Suppressor macrophage treated with lipopolysaccharide for 1 hour (primary cell): ENCODE measurements at regions not wholly inside any gene's neighbourhood (a gene's known extent, or its start where the extent isn't known, plus 50 kb on each side); places are given as distances from the start of the nearest gene placed in this dataset.

ENCODE experiments used
- DNase-seq, 3 donors: peaks; one replicate each; pipeline ENCODE4 v3.0.0-alpha.2; 2020 to 2022

DNA sequence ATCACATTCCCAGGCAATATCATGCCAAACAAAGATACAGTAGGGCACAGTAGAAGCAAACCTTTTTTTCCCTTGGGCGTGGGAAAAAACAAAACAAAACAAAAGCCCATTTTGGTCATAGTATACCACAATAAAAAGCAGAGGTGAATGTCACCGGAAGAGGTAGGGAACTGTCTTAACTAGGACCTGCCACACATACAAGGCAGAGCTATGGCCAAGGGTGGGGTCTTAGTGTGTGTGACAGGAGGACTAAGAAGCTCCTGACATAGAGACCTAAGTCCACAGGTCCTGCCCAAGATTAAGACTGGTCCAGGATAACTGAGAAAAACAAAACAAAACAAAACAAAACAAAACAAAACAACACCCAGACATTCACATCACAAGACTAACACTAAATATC is 441.2 kb upstream of the DSEL start:
- no peak for DNase-seq

DNA sequence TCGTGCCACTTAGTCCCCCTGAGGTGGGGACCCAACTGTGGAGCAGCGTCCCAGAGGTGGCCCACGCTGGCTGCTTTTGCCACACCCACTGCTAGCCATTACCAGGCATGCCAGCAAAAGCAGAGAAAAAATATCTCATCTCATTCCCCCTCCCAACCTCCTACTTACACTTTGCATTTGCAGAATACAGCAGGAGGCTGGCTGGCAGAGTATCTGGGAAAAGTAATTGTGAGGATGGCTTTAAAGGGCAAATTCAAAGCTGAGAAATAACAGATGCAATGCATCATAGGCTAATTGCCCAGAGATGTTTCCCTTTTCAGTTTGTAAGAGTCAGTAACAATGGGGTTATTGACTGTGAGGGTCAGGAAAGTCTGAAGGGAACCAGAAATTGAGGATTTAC is 438.1 kb upstream of the DSEL start:
- DNase-seq, result no peak

DNA sequence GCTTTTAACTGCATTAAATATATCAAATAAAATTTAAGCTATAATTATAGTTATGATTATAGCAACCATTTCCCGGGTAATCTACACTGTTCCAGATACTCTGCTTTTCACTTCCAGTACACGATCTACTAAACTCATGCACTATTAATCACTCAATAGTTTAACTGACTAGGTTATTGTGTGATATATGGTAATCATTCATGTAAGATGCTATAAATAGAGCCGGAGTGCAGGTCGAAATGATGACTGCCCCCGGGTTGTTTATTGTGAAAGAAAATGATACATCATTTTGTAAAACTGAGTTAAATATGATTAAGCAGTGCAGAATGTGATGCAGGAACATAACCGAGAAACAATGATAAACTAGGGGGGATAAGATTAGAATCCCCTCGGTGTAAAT is 434.6 kb upstream of the DSEL start:
- no peak for DNase-seq

DNA sequence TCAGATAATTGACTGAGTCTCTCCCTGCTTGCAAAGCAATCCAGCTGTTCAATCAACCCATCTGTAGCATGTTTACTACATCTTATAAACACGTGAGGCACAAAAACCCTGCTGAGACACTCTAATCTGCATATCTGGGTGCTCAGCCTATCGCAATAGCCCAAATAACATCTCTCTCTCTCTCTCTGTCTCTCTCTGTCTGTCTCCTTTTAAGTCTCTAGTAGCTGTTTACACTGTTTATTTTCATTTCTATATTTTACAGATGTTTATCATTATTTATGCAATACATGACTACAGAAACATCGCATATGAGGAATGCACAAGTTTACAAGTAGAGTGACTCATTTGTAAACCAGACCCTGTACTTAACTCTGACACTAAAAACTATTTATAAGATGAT is 422.1 kb upstream of the DSEL start:
- no peak for DNase-seq

DNA sequence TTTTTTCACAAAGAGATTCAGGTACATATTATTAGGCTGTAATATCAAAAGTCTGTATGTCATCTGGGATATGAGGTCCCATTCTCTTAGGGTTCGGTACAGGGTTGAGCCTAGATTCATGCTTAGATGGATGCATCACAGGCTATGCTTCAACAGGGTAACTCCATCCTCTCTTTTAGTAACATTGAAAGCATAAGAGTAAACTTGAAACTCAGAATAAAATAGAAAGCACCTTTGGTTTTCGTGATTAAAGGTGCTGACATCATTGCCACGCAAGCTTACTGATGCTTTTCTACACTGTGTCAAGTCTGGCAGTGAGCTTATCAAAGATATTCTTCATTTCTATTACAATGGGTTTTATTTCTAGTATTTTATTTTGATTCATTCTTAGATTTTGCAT is 419.1 kb upstream of the DSEL start:
- DNase-seq, result no peak

DNA sequence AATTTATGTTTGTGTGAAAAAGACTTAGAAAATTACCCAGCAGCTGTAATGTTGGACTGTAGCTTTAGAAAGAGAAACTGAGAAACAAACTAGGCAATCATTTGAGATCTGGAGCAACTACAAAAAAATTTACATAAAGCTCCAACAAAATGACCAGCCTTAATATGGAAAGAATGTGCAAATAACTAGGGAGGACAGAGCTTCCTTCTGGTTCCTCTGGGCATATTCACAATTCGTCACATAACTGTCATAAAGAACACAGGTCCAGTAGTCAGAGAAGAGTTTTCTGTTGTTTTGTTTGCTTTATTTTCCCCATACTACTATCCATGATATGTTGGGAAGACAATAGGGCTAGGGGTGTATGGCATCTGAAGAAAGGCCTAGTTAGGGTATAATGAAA is 416.8 kb upstream of the DSEL start:
- DNase-seq, result no peak

DNA sequence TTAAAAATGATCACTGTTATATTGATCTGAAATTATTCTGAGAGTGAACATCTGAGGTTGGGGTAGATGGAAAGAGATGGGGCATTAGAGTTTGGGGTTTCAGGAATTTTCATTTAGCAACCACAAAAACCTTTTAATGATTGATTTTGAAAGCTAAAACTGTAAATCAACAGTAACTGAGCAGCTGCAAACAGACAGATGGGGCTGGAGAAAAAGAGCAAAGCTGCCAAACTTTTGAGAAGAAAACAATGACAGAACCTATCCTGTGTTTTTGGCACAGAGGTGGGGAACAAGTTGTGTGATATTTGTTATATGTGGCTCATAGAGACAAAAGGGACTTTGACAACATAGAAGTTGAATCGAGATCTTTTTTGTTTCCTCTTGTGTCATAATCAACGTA is 415.8 kb upstream of the DSEL start:
- DNase-seq, result no peak

DNA sequence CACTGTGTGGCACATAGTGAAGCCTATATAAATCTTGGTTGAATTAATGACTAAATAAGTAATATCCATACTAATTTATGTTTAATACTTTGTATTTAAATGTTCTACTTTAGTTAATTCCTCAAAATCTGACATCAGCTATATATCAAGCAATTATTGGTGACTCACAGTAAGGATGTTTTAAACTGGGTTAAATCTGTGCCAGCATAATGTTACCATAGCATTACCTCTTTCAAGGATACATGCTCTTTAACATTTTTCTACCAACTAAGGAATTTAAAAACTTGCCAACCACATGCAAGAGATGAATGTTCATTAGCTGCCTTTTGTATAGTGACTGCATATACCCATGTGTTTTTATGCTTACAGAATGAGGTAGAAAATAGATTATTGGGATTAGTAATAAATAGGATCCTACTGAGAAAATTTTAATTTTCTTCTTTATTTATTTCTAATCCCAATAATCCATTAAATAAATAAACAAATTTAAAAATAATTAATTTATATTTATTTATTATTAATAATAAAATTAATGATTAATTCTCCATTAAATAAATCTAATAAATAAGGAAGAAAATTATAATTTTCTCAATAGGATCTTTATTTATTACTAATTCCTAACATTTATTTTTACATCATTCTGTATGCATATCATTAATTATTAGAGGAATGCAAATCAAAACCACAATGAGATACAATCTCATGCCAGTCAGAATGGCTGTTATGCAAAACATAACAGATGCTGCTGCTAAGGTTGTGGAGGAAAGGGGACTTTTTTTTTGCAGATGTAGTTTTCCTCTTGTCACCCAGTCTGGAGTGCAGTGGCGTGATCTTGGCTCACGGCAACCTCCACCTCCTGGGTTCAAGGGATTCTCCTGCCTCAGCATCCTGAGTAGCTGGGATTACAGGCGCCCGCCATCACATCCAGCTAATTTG is 410.7 kb upstream of the DSEL start:
- no peak for DNase-seq

DNA sequence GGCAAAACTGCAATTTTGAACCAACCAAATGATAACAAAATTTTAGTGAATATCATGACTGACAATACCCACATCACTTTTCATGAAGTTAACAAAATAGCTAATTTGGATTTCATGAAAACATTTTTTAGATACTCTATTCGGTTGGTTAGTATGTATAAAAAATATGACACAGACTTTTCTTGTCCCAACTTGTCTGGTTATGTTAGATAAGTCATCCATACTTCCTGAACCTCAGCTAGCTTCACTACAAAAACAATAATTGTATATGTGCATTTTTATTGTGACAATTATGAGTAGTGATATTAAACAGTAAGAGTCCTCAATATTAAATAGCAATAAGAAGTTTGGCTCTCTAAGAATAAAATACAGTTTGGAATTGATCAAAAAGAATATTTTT is 408.1 kb upstream of the DSEL start:
- DNase-seq, result no peak

DNA sequence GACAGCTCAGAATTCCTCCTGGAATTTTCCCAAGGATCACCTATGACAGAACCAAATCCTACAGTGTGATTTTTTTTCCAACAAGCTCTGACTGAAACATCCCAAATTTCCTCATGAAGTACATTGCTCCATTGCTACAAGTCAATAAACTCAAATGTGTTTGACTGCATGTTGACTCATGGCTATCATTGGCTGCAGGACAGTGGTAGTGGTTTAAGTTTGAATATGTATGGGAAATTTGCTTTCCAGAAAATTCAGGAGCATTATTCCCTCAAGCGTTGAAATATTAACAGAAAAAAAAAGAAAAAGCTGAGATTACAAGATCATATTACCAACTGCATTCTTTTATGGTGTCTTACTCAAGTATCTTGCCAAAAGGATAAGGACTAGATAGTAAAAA is 402.8 kb upstream of the DSEL start:
- no peak for DNase-seq

DNA sequence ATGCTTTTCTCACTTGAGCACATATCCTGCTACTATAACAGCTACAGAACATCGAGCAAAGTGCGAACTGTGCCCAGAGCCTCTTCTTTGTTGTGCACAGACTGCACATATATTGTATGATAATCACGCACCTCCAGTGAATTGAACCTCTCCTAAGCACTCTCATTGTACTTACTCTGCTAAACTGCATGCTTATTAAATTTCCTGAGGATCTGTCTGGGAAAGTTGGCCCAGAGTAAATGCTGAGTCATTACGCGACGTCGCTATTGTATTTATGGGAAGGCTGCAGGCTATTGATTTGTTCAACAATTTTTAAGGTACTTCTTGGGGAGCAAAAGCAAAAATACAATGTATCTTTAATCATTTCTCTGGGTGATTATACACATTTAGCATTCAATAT is 399.6 kb upstream of the DSEL start:
- DNase-seq, result no peak

DNA sequence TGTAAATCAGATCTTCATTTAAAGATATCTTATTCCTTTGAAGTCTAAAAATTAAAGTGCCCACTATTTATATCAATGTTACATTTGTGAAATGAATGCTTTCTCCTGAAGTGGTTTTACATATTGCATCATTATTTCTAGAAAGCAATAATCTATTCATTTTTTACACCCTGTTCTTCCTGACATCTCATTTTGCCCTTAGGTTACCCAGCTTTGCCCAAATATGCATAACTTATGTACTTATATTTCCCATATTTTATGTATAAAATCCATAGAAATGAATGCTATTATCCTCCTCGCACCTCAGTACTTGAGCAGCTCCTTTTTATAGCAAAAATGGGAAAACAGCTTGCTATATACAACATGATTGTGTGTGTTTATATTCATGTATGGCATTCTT is 396.5 kb upstream of the DSEL start:
- no peak for DNase-seq

DNA sequence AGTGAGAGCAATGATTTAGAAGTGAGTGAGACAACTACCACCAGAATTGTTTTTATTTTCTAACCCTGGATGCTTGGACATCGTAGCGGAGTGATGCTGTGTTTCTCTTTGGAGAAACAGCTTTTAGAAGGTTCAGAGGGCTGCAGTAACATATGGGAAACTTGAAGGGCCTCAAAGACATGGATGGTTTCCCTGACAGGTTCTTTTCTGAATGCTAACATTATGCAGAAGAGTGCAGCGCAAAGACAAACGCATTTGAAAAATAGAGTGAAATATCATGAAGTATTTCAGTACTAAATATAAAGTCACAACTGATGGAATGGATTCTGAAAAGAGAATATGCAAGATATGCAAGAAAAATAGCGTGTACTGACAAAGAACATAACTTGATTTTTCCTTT is 385.1 kb upstream of the DSEL start:
- DNase-seq, result no peak

DNA sequence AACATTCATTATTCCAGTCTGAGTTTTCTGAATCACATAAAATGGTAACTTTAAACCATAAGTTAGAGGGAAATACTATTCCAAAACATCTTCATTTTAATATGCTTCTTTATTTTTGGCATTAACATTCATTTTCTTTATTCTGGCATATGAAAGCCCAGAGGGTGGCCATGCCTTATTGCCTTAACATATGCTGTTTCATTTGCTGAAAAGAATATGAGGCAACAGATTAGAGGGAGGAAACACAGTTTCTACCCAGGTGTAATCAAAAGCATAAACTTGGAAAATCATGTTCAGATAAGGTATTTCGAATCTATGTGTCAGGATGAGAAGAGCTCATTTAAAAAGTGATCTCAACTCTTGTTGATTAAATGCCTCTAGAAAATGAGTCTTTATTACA is 379.9 kb upstream of the DSEL start:
- DNase-seq, result no peak

DNA sequence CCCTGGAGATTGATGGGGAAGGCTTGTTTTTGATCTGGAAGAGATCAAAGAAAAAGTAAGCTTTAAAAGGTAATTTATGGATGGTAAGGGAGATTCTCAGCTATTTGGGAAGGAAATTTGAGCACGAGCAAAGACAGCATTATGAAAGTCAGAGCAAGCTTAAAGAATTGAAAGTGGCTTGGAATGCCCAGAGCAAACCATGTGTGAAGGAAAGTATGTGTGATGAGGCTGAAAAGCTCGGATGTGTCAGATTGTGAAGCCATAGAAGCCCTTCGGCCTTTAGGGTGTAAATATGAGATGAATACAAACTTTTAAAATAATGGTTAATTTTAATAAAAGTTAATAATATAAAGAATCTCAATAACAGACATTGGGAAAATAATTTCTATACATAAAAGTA is 377.4 kb upstream of the DSEL start:
- no peak for DNase-seq

DNA sequence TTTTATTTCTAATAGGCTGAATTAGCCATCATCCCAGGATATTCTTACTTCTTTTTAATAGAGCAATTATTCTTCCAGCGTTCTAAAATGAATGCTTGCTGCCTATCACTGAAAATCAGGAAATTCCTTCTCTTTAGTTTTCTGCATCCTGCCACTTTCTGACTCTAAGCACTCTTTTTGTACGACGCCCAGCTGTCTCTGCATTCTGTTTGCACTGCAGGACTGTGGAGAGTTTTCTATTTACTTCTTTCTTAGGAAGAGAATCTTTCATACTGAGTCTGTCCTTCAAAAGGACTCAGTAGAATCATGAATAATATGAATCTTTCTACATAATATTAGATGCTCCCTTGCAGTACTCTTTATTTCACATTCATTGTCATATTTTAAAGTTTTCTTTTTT is 360.4 kb upstream of the DSEL start:
- no peak for DNase-seq

DNA sequence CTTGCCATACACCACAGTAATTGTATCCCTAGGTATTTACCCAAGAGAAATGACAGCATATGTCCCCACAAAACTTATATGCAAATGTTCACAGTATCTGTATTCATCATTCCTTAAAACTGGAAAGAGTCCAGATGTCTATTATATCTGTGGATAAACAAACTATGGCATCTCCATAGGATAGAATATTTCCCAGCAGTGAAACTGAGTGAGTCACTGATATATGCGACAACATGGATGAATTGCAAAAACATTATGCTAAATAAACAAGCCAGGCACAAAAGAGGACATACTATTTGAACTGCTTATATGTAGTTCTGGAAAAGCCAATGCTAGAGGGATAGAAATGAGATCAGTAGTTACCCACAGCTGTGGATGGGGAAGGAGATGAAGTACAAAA is 359.4 kb upstream of the DSEL start:
- no peak for DNase-seq

DNA sequence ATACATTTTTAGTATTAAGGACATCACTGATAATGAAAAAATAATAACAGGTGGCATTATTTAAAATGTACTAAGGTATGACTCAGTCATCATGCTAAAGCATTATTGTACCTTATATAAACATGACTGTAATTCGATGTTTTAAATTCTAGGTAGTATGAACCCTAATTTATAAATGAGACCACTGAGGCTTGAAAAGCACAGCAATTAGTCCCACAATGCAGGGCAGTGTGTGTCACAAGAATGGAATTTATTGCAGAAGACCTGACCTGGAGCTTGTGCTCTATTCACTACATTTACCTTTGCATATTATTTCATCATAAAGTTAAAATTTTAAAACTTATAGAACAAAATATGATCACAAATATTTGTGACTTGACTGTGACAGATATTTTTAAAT is 358.5 kb upstream of the DSEL start:
- DNase-seq, result no peak

DNA sequence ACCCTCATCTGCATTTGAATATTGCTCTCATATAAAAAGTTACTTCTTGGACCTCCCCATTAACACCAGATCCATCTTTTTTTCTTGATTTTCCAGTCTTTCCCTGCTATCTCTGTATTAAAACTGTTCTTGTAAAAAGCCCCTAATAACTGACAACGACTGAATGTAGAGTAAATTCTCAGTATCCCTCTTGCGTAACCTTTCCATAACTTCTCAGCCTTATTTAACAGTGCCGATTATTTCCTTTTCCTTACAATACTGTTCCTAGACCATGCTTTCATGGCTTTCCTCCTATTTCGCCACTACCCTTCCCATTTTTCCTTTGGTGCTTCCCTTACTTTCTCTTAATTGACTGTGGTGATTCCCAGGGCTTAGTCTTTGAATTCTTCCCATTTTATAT is 348.9 kb upstream of the DSEL start:
- no peak for DNase-seq

DNA sequence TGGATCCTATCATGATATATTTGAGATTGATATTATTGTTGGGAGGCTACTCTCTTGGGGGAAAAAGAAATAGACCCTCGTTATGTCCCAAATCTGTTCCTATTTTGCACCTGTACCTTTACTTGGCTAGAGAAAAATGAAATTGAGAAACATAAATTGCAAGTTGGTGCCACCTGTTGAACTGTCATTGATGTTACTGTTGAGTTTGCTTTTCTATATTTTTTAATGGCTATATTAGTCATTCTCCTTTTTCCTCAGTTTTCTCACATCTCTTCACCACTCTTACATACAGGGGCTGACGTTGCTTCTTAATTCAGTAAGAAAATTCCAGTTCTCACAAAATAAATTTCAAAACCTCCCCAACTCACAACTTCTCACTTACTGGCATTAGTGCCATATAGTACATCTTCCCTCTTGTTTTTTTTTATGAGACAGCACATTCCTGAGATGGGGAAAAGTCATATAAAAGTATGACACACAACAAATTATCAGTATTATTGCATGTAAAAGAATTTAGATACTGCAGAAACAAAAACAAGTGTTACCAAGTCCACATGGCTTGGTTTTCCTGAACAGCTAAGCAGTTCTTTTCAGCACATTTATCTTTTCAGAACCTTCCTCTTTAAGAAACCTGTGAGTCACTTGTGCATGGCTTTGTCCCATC is 348.3 kb upstream of the DSEL start:
- no peak for DNase-seq

DNA sequence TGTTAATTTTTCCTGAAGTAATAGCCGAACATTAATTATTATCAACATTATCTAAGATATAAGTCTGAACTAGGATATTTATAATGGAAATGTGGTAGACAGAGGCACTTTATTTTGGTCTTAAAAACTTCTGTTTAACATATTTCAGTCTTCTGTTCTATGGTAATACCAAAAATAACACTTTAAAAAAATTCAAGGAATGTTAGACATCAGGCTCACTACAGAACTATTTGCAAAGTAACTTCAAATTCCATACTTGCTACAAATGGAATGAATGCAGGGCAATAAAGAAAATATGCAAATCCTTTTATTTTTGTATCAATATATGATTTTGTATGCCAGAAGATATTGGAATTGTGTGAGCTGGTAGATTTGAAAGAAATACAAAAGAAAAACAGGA is 345.5 kb upstream of the DSEL start:
- DNase-seq, result no peak

DNA sequence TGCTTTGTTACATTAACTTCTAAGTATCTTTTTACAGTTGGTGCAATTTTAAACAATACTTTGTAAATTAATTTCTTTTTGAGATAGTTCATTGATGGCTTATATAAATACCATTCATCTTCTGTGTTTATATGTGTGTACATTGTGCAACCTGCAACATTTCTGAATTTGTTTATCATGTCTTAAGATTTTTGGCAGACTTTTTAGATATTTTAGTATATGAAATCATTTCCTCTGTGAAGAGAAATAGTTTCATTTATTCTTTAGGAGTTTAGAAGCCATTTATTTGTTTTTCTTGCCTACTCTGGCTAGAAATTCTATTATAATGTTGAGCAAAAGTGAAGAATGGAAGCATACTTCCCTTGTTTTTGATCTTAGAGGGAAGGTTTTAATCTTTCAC is 337.8 kb upstream of the DSEL start:
- no peak for DNase-seq

DNA sequence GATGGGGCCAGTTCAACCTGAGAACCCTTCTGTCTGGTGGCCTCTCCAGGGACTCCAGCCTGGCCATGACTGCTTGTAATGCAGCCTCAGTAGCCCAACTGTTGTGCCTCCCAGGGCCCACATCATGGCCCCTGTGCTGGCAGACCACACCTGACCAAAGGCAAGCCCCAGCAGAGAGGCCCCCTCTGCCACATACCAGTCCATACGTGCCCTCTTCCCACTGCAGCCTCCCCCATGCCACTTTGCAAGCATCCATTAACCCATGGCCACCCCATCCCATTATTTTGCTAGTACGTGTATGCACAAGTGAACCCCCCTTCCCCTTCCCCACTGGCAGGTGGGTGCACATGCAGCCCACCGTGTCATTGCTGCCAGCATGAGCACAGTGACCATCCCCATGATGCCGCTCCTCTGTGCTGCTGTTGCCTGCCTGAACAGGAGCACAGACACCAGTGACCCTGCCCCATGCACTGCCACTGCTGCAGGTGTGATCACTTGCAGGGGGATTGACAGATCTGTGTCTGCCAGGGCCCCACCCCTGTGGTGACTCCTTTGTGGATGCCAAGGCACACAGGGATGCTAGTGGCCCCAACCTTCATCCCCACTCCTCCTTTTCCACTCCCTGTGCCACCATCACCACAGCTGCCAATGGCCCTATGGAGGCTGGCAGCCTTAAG is 330.0 kb upstream of the DSEL start:
- no peak for DNase-seq

DNA sequence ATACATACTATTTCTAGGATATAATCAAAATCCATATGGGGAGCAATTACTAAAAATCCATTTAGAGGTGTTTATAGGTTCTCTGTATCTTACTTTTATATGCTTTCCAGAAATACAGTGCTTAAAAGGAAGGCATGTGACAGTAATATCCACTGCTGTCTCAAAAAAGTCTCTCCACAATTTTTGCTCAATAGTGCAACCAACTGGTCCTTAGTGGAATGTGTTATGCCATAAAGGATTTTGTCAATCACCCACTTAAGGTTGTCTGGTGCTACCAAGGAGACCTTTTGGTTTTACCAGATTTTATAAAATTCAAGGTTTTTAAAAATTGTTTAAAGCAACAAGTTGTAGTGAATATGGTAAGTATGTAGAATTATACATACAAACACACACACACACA is 328.5 kb upstream of the DSEL start:
- DNase-seq, result no peak
